ENCODE measurements at regions not wholly inside any gene's neighbourhood (a gene's known extent, or its start where the extent isn't known, plus 50 kb on each side); places are given as distances from the start of the nearest gene placed in this dataset.

GRCh38 chr16:86403541-86404163 is 106.7 kb upstream of the FOXF1 start:
- TF ChIP-seq CTCF (IDR thresholded peaks at IDR 0.05; ENCODE audit: insufficient read depth, low read length) (no peak), POLR2AphosphoS5 (IDR thresholded peaks at IDR 0.05; ENCODE audit: low read depth) (no peak), REST (IDR thresholded peaks at IDR 0.05; ENCODE audit: insufficient replicate concordance, low read depth) (no peak)

Measured in HL-60 (cell line).